Neutrophil (primary cell): ENCODE measurements at regions not wholly inside any gene's neighbourhood (a gene's known extent, or its start where the extent isn't known, plus 50 kb on each side); places are given as distances from the start of the nearest gene placed in this dataset.

Experiments
- H3K27ac ChIP-seq: fragments of 200-600 bp; sonication (generic); 2 replicates; pipeline ENCODE4 v1.5.1; 2016; ENCODE audit warnings: mild to moderate bottlenecking, moderate library complexity
- H3K27me3 ChIP-seq: fragments of 200-600 bp; sonication (generic); 2 replicates; pipeline ENCODE4 v1.6.0; 2016; ENCODE audit warnings: mild to moderate bottlenecking
- H3K36me3 ChIP-seq: fragments of 200-600 bp; sonication (generic); 2 replicates; pipeline ENCODE4 v1.5.1; 2017
- H3K4me1 ChIP-seq, 2 experiments: fragments of 200-600 bp in 1 of 2; sonication (generic) in 1 of 2; 1 replicate in 1 of 2; 2 replicates in 1 of 2; pipeline versions ENCODE4 v1.5.1 to v1.6.1; 2013 to 2016; ENCODE audit warnings: low read depth in 1 of 2, low read length in 1 of 2, mild to moderate bottlenecking in 1 of 2, moderate library complexity in 1 of 2; ENCODE audit not compliant: control insufficient read depth in 1 of 2, insufficient read depth in 1 of 2
- H3K4me3 ChIP-seq, 2 experiments: fragments of 200-600 bp in 1 of 2; sonication (generic) in 1 of 2; 1 replicate in 1 of 2; 2 replicates in 1 of 2; pipeline ENCODE4 v1.5.1; 2013 to 2016; ENCODE audit warnings: low read depth in 1 of 2, low read length in 1 of 2, mild to moderate bottlenecking in 1 of 2, moderate library complexity in 1 of 2
- H3K9me3 ChIP-seq: fragments of 200-600 bp; sonication (generic); 2 replicates; pipeline ENCODE4 v1.5.1; 2016
- CTCF ChIP-seq: fragments of 200-600 bp; sonication (generic); IDR thresholded peaks from 2 replicates; pipeline ENCODE4 v1.5.1; 2016; ENCODE audit warnings: antibody characterized with exemption

DNA sequence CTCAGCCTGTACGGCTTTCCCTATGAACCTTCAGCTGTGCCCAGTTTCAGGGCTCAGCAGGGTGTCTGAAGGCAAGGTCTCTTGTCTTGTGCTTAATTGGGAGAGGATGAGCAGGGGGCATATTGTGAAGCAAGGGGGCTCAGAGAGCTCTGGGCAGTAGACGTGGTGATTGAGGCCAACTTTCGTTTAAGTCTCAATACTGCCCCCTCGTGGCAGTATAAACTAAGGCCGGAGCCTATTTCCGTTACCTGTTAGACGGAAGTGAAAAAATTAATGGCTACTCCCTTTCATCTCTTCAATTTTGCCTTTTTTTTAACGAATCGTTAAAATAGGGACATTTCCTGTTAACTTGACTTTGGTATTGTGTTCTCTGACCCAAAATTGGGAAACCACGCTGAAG is 193.4 kb downstream of the TDRD15 start:
- Histone ChIP-seq H3K36me3 (no peaks in the 10 kb centered on the region), H3K4me3 (no peak overlapping the region), H3K27me3 (no peaks in the 10 kb centered on the region), H3K27ac (no peak overlapping the region), H3K9me3 (no peaks in the 10 kb centered on the region), H3K4me1 (no peaks in the 10 kb centered on the region)
- TF ChIP-seq CTCF = no peak

DNA sequence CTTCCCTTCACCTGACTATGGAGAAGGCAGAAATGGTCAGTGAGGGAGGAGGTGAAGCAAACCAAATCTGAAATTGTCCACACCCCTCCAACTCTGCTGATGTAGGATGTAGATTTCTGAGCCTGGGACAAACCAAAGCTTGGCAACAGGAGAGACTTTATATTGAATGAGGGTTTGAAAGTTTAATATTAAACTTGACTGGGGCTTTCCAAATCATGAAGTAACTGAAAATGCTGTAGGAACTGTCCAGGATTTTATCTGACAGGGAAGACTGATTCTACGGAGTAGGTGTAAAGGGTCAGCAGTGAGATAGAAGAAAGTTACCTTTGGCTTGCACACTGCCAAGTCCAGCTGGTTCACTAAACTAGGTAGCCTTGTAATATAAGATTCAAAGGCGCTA is 194.5 kb downstream of the TDRD15 start:
- Histone ChIP-seq H3K9me3 (no peaks in the 10 kb centered on the region), H3K36me3 (no peaks in the 10 kb centered on the region), H3K4me3 (no peak overlapping the region), H3K27me3 (no peaks in the 10 kb centered on the region), H3K4me1 (no peaks in the 10 kb centered on the region), H3K27ac (no peak overlapping the region)
- no peak for TF ChIP-seq CTCF

- Histone ChIP-seq H3K27me3 (no peaks in the 10 kb centered on the region), H3K36me3 (no peaks in the 10 kb centered on the region), H3K27ac (no peak overlapping the region), H3K4me3 (no peak overlapping the region), H3K9me3 (no peaks in the 10 kb centered on the region), H3K4me1 (no peaks in the 10 kb centered on the region)
- TF ChIP-seq CTCF = no peak
Measured at GRCh38 chr2:21326152-21326551, 202.4 kb downstream of the TDRD15 start.

DNA sequence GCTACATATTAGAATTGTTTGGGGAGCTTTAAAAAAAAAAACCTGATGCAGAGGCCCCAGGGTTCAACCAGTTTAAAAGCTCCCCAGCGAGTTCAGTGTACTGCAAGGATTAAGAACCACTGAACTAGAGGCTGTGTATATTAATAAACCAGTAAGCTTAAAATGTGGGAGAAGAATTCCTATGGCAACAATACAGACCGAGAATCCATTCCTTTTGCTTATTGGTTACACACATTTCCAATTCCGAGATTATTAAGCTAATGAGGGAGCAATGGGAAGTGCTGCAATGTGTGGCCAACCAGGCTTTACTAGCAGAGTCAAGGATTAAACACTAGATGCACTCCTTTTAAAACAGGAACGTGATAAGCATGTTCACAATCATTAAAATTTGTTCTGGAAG is 204.4 kb downstream of the TDRD15 start:
- Histone ChIP-seq H3K9me3 (no peaks in the 10 kb centered on the region), H3K27ac (no peak overlapping the region), H3K4me3 (no peak overlapping the region), H3K4me1 (no peaks in the 10 kb centered on the region), H3K27me3 (no peaks in the 10 kb centered on the region), H3K36me3 (no peaks in the 10 kb centered on the region)
- TF ChIP-seq CTCF = no peak

GRCh38 chr2:21330786-21331391 is 207.1 kb downstream of the TDRD15 start:
- TF ChIP-seq CTCF = no peak

More at GRCh38 chr2:21330786-21331391, 207.1 kb downstream of the TDRD15 start:
- H3K27me3 ChIP-seq = no peaks in the 10 kb centered on the region
- no peaks in the 10 kb centered on the region for H3K4me1 ChIP-seq
- no peak overlapping the region for H3K27ac ChIP-seq
- no peak overlapping the region for H3K4me3 ChIP-seq
- no peaks in the 10 kb centered on the region for H3K9me3 ChIP-seq
- no peaks in the 10 kb centered on the region for H3K36me3 ChIP-seq
